OCI-LY1 (cell line): ENCODE measurements at regions not wholly inside any gene's neighbourhood (a gene's known extent, or its start where the extent isn't known, plus 50 kb on each side); places are given as distances from the start of the nearest gene placed in this dataset.

Experiments
- EZH2 ChIP-seq: fragments of 200-600 bp; sonication (generic), shearing (Covaris generic); IDR thresholded peaks from 2 replicates; pipeline ENCODE4 v1.8.0; 2017; ENCODE audit warnings: borderline replicate concordance, mixed run types, mild to moderate bottlenecking, antibody characterized with exemption, low read length, moderate library complexity, mixed read lengths
- TF ChIP-seq, protein P1 (sequence below): fragments of 200-600 bp; sonication (generic), shearing (Covaris generic); IDR thresholded peaks from 2 replicates; pipeline ENCODE4 v1.5.1; 2017; ENCODE audit warnings: mild to moderate bottlenecking, antibody characterized with exemption, low read length, moderate library complexity, mixed read lengths

DNA sequence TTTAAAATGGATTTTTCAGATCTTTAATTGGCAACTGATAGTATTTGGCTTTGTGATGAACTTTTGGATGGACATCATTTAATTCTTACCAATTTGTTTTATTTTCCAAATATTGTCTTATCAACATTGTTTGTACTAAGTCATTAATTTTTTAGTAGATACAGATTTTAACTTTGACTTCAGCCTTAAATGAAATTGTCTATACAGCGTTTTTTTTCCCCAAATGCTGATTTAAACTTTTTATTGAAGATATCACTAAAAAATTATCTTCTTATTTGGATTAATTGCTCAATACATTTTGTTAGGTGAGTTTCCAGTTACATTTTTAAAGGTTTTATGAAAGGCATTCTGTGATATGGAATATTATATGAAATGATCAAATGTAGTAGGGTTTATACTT lies 123.6 kb upstream of the MMS22L start:
- TF ChIP-seq, protein P1, sequence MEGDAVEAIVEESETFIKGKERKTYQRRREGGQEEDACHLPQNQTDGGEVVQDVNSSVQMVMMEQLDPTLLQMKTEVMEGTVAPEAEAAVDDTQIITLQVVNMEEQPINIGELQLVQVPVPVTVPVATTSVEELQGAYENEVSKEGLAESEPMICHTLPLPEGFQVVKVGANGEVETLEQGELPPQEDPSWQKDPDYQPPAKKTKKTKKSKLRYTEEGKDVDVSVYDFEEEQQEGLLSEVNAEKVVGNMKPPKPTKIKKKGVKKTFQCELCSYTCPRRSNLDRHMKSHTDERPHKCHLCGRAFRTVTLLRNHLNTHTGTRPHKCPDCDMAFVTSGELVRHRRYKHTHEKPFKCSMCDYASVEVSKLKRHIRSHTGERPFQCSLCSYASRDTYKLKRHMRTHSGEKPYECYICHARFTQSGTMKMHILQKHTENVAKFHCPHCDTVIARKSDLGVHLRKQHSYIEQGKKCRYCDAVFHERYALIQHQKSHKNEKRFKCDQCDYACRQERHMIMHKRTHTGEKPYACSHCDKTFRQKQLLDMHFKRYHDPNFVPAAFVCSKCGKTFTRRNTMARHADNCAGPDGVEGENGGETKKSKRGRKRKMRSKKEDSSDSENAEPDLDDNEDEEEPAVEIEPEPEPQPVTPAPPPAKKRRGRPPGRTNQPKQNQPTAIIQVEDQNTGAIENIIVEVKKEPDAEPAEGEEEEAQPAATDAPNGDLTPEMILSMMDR, result no peak
- TF ChIP-seq EZH2, result no peak
